ENCODE measurements at regions not wholly inside any gene's neighbourhood (a gene's known extent, or its start where the extent isn't known, plus 50 kb on each side); places are given as distances from the start of the nearest gene placed in this dataset.

- TF ChIP-seq ZNF687 (IDR thresholded peaks at IDR 0.05) = no peak
Observed at GRCh38 chr4:145414226-145414625, 67.4 kb upstream of the SMAD1 start (continued).

- Histone ChIP-seq H2AFZ (ENCODE audit: control insufficient read depth, low read depth, low read length) (no peak overlapping the region), H4K20me1 (ENCODE audit: control insufficient read depth, insufficient read depth) (no peaks in the 10 kb centered on the region), H3K4me2 (ENCODE audit: control insufficient read depth, insufficient read depth) (no peak overlapping the region), H3K4me1 (ENCODE audit: control insufficient read depth, insufficient read depth, low read length) (no peaks in the 10 kb centered on the region), H3K9ac (ENCODE audit: control insufficient read depth, insufficient read depth, low read length) (no peak overlapping the region), H3K27me3 (replicated peaks in 1 of 2; ENCODE audit: control insufficient read depth in 2 of 2, insufficient read depth in 2 of 2, low read length in 1 of 2) (no peaks in the 10 kb centered on the region), H3K9me3 (replicated peaks; ENCODE audit: control insufficient read depth, insufficient read depth, low read length) (no peaks in the 10 kb centered on the region), H3K36me3 (ENCODE audit: control insufficient read depth in 2 of 2, insufficient read depth in 2 of 2, low read length in 1 of 2) (no peaks in the 10 kb centered on the region), H3K27ac (ENCODE audit: control insufficient read depth, insufficient read depth) (no peak overlapping the region), H3K79me2 (ENCODE audit: control insufficient read depth, insufficient read depth, low read length) (no peaks in the 10 kb centered on the region), H3K4me3 (no peak overlapping the region)
- SMC1A ChIA-PET (ENCODE audit: uncharacterized antibody, unreplicated experiment) = interaction anchor here (0.6 to 1.2 kb wide), 2 partner anchors 9 to 134 kb away, joined by 4 read pairs; no protein-coding TSS in a partner anchor
- POLR2A ChIA-PET = no interaction called here
- no peak for DNase-seq (ENCODE audit: low read depth, low spot score)
- FAIRE-seq = no peak
- RAD21 ChIA-PET (ENCODE audit: unreplicated experiment) = interaction anchor here (0.6 kb wide), 1 partner anchor 259 kb away, joined by 3 read pairs; no protein-coding TSS in a partner anchor
- in situ Hi-C loops (cut with MboI) = no loop called here
- TF ChIP-seq DPF2 (IDR thresholded peaks at IDR 0.05) (no peak), BCL3 (IDR thresholded peaks at IDR 0.05; ENCODE audit: borderline replicate concordance, insufficient read depth, low read depth, low read length, poor library complexity, severe bottlenecking) (no peak)
- CTCF ChIA-PET = no interaction called here
- intact Hi-C loops (cut with micrococcal nuclease; ENCODE audit: unreplicated experiment) = no loop called here
- ATAC-seq = no peak
- BruUV-seq (replicated peaks) = no TSS peak
Observed at GRCh38 chr4:145406970-145407369, 74.7 kb upstream of the SMAD1 start.

All from GM12878 (cell line).